H9 (cell line): ENCODE measurements at regions not wholly inside any gene's neighbourhood (a gene's known extent, or its start where the extent isn't known, plus 50 kb on each side); places are given as distances from the start of the nearest gene placed in this dataset.

ENCODE experiments used
- DNase-seq: peaks from one replicate; pipeline ENCODE4 v3.0.0-alpha.2; 2017
- H2AFZ ChIP-seq: one replicate; pipeline ENCODE4 v1.6.1; 2013; ENCODE audit warnings: mild to moderate bottlenecking, low read length, control low read depth, moderate library complexity
- H2AK5ac ChIP-seq: 2 replicates; pipeline ENCODE4 v1.6.1; 2013; ENCODE audit warnings: low read length, control low read depth, mixed read lengths; ENCODE audit not compliant: insufficient read length
- H2BK120ac ChIP-seq: one replicate; pipeline ENCODE4 v1.6.1; 2013; ENCODE audit warnings: low read depth, mild to moderate bottlenecking, low read length, control low read depth, inconsistent platforms; ENCODE audit not compliant: poor library complexity, severe bottlenecking
- H2BK12ac ChIP-seq: 2 replicates; pipeline ENCODE4 v1.6.1; 2013; ENCODE audit warnings: low read length, control low read depth, mixed read lengths, low read depth; ENCODE audit not compliant: insufficient read length
- H2BK15ac ChIP-seq: 2 replicates; pipeline ENCODE4 v1.6.1; 2013; ENCODE audit warnings: low read depth, low read length, control low read depth
- H2BK20ac ChIP-seq: one replicate; pipeline ENCODE4 v1.6.1; 2013; ENCODE audit warnings: low read depth, mild to moderate bottlenecking, low read length, control low read depth, inconsistent platforms; ENCODE audit not compliant: poor library complexity, severe bottlenecking
- H2BK5ac ChIP-seq: 2 replicates; pipeline ENCODE4 v1.6.1; 2013; ENCODE audit warnings: low read length, control low read depth, mixed read lengths; ENCODE audit not compliant: insufficient read length
- H3K14ac ChIP-seq: 2 replicates; pipeline ENCODE4 v1.6.1; 2013; ENCODE audit warnings: low read length, control low read depth; ENCODE audit not compliant: insufficient read depth
- H3K18ac ChIP-seq: 2 replicates; pipeline ENCODE4 v1.6.1; 2013; ENCODE audit warnings: low read depth, mild to moderate bottlenecking, mixed read lengths, low read length, control low read depth; ENCODE audit not compliant: insufficient read length
- H3K23ac ChIP-seq: 2 replicates; pipeline ENCODE4 v1.6.1; 2013; ENCODE audit warnings: low read length, control low read depth, mixed read lengths, low read depth; ENCODE audit not compliant: insufficient read length
- H3K23me2 ChIP-seq: 2 replicates; pipeline ENCODE4 v1.6.1; 2013; ENCODE audit warnings: low read depth, mild to moderate bottlenecking, mixed read lengths, low read length, control low read depth; ENCODE audit not compliant: insufficient read length, poor library complexity, severe bottlenecking
- H3K27ac ChIP-seq: 2 replicates; pipeline ENCODE4 v1.5.1; 2013; ENCODE audit warnings: low read length, control low read depth, mixed read lengths, low read depth; ENCODE audit not compliant: insufficient read length
- H3K27me3 ChIP-seq: 2 replicates; pipeline ENCODE4 v1.6.1; 2013; ENCODE audit warnings: low read length, control low read depth, inconsistent platforms; ENCODE audit not compliant: insufficient read depth
- H3K4ac ChIP-seq: 2 replicates; pipeline ENCODE4 v1.6.1; 2013; ENCODE audit warnings: low read depth, mild to moderate bottlenecking, control low read depth, inconsistent platforms, low read length, moderate library complexity
- H3K4me1 ChIP-seq: 2 replicates; pipeline ENCODE4 v1.6.1; 2013; ENCODE audit warnings: low read length, control low read depth, inconsistent platforms; ENCODE audit not compliant: insufficient read depth
- H3K4me2 ChIP-seq: 2 replicates; pipeline ENCODE4 v1.6.1; 2013; ENCODE audit warnings: low read length, control low read depth, mixed read lengths; ENCODE audit not compliant: insufficient read length, insufficient read depth
- H3K56ac ChIP-seq: 2 replicates; pipeline ENCODE4 v1.6.1; 2013; ENCODE audit warnings: low read depth, mild to moderate bottlenecking, mixed read lengths, low read length, control low read depth; ENCODE audit not compliant: insufficient read length
- H3K79me1 ChIP-seq: 2 replicates; pipeline ENCODE4 v1.6.1; 2013; ENCODE audit warnings: low read depth, mild to moderate bottlenecking, moderate library complexity, low read length, control low read depth, inconsistent platforms; ENCODE audit not compliant: insufficient read depth, poor library complexity, severe bottlenecking
- H3K79me2 ChIP-seq: 2 replicates; pipeline ENCODE4 v1.6.1; 2013; ENCODE audit warnings: low read length, control low read depth, inconsistent platforms; ENCODE audit not compliant: insufficient read depth
- H3K9ac ChIP-seq: 2 replicates; pipeline ENCODE4 v1.6.1; 2013; ENCODE audit warnings: low read length, control low read depth, mixed read lengths; ENCODE audit not compliant: insufficient read length; ENCODE audit errors: extremely low read depth
- H3K9me3 ChIP-seq: one replicate; pipeline ENCODE4 v1.6.1; 2013; ENCODE audit warnings: low read depth, low read length, inconsistent platforms; ENCODE audit not compliant: control insufficient read depth
- H3T11ph ChIP-seq: one replicate; pipeline ENCODE4 v1.6.1; 2013; ENCODE audit warnings: mild to moderate bottlenecking, low read length, control low read depth, inconsistent platforms
- H4K20me1 ChIP-seq: one replicate; pipeline ENCODE4 v1.6.1; 2013; ENCODE audit not compliant: control insufficient read depth, insufficient read length, insufficient read depth
- H4K5ac ChIP-seq: 2 replicates; pipeline ENCODE4 v1.6.1; 2013; ENCODE audit warnings: low read depth, mild to moderate bottlenecking, mixed read lengths, low read length, control low read depth; ENCODE audit not compliant: insufficient read length
- H4K8ac ChIP-seq: replicated peaks from 2 replicates; pipeline ENCODE4 v1.6.1; 2013; ENCODE audit warnings: low read length, control low read depth, mixed read lengths, low read depth; ENCODE audit not compliant: insufficient read length
- H4K91ac ChIP-seq: 2 replicates; pipeline ENCODE4 v1.6.1; 2013; ENCODE audit warnings: low read depth, mild to moderate bottlenecking, moderate library complexity, mixed read lengths, low read length, control low read depth; ENCODE audit not compliant: insufficient read length
- H3K27ac Mint-ChIP-seq, 3 experiments: 2 replicates in 2 of 3; 3 replicates in 1 of 3; pipeline ENCODE4 v1.8.0; 2020 to 2021; ENCODE audit warnings: mixed read lengths in 3 of 3, mild to moderate bottlenecking in 1 of 3, moderate library complexity in 1 of 3
- H3K27me3 Mint-ChIP-seq: 2 replicates; pipeline ENCODE4 v1.8.0; 2021; ENCODE audit warnings: low read depth, mild to moderate bottlenecking, moderate library complexity, mixed read lengths
- H3K36me3 Mint-ChIP-seq, 3 experiments: 2 replicates in 2 of 3; 3 replicates in 1 of 3; pipeline ENCODE4 v1.8.0; 2020 to 2021; ENCODE audit warnings: low read depth in 3 of 3, mixed read lengths in 3 of 3; ENCODE audit not compliant: insufficient read depth in 1 of 3
- H3K4me1 Mint-ChIP-seq, 2 experiments: 2 replicates each; pipeline ENCODE4 v1.8.0; 2020; ENCODE audit warnings: mixed read lengths in 2 of 2
- H3K4me3 Mint-ChIP-seq, 2 experiments: 2 replicates in 1 of 2; 3 replicates in 1 of 2; pipeline ENCODE4 v1.8.0; 2020 to 2021; ENCODE audit warnings: mild to moderate bottlenecking in 2 of 2, mixed read lengths in 2 of 2, moderate library complexity in 1 of 2
- H3K9me3 Mint-ChIP-seq, 2 experiments: 2 replicates in 1 of 2; 3 replicates in 1 of 2; pipeline ENCODE4 v1.8.0; 2020; ENCODE audit warnings: mild to moderate bottlenecking in 2 of 2, mixed read lengths in 2 of 2, moderate library complexity in 1 of 2
- CTCF ChIP-seq: fragments of 200-600 bp; sonication (generic); conservative IDR thresholded peaks from 3 replicates; pipeline ENCODE4 v1.8.0; 2021; ENCODE audit warnings: antibody characterized with exemption, mild to moderate bottlenecking
- WGBS: extraction: QIAGEN DNeasy Blood & Tissue Kit; methylation state at CpG from one replicate; pipeline ENCODE4 v1.1.7; 2013; ENCODE audit warnings: missing lambda C conversion rate, low lambda C conversion rate, mixed read lengths; ENCODE audit not compliant: insufficient read length; ENCODE audit errors: extremely low coverage; 5-methylcytosine and 5-hydroxymethylcytosine counted together

GRCh38 chr1:5598824-5599395 lies 393.3 kb downstream of the NPHP4 start:
- Histone ChIP-seq H3K9me3 (no peaks in the 10 kb centered on the region), H3K27me3 (no peaks in the 10 kb centered on the region), H3K79me2 (no peaks in the 10 kb centered on the region), H3K27ac (no peak overlapping the region), H3K56ac (no peak overlapping the region), H4K91ac (no peak overlapping the region), H2AFZ (no peak overlapping the region), H4K5ac (no peak overlapping the region), H3K14ac (no peak overlapping the region), H3K79me1 (no peaks in the 10 kb centered on the region), H4K20me1 (no peaks in the 10 kb centered on the region), H3T11ph (no peak overlapping the region), H3K4me1 (no peaks in the 10 kb centered on the region; the same call in 1 of the 2 replicates), H2BK5ac (no peak overlapping the region), H2BK12ac (no peak overlapping the region), H3K18ac (no peak overlapping the region), H2BK20ac (no peak overlapping the region), H3K4me2 (no peak overlapping the region), H2BK120ac (no peak overlapping the region), H3K4ac (no peak overlapping the region), H3K9ac (no peak overlapping the region), H3K23me2 (no peaks in the 10 kb centered on the region), H2BK15ac (no peak overlapping the region), H2AK5ac (no peak overlapping the region), H3K23ac (no peak overlapping the region), H4K8ac (no peak overlapping the region)
- peaks cover 28% of the 10 kb centered on the region for H3K27me3 Mint-ChIP-seq
- DNase-seq: peak; percentile 25
- H3K9me3 Mint-ChIP-seq: no peaks in the 10 kb centered on the region; a peak in 1 of 5 replicates
- no peak overlapping the region for H3K4me3 Mint-ChIP-seq
- no CpG with 5 or more reads among the region's 10 CpGs for WGBS
- no peak for TF ChIP-seq CTCF
- H3K4me1 Mint-ChIP-seq: peaks cover 10 to 14% of the 10 kb centered on the region in 2 experiments
- H3K27ac Mint-ChIP-seq: no peak overlapping the region
- no peaks in the 10 kb centered on the region; a peak in 1 of 7 replicates for H3K36me3 Mint-ChIP-seq
